Astrocyte (in vitro differentiated cells and primary cell): ENCODE measurements at regions not wholly inside any gene's neighbourhood (a gene's known extent, or its start where the extent isn't known, plus 50 kb on each side); places are given as distances from the start of the nearest gene placed in this dataset.
"Not testable (repeated sequence)": the region's sequence is repeated elsewhere in the genome, so short reads cannot be mapped to it uniquely, and the experiment has no call there.

Source experiments
- DNase-seq: peaks from one replicate; pipeline ENCODE4 v3.0.0-alpha.2; 2010; ENCODE audit warnings: low read depth
- FAIRE-seq: peaks from 2 replicates; lab custom pipeline; 2011; peaks lifted over from hg19 to GRCh38; lab: Jason Lieb, UNC
- H2AFZ ChIP-seq: 2 replicates; pipeline ENCODE4 v1.6.0; 2012; ENCODE audit warnings: low read depth, low read length, inconsistent platforms
- H3K27ac ChIP-seq: 2 replicates; pipeline ENCODE4 v1.5.1; 2011; ENCODE audit warnings: low read depth, low read length, inconsistent platforms
- H3K27me3 ChIP-seq: 2 replicates; pipeline ENCODE4 v1.6.0; 2011; ENCODE audit warnings: low read length, inconsistent platforms; ENCODE audit not compliant: insufficient read depth
- H3K36me3 ChIP-seq: 2 replicates; pipeline ENCODE4 v1.5.1; 2011; ENCODE audit warnings: low read length, inconsistent platforms; ENCODE audit not compliant: insufficient read depth
- H3K4me1 ChIP-seq: 2 replicates; pipeline ENCODE4 v1.5.1; 2011; ENCODE audit warnings: low read length, inconsistent platforms; ENCODE audit not compliant: insufficient read depth
- H3K4me2 ChIP-seq: 2 replicates; pipeline ENCODE4 v1.6.0; 2012; ENCODE audit warnings: low read length, inconsistent platforms
- H3K4me3 ChIP-seq: 2 replicates; pipeline ENCODE4 v1.5.1; 2011; ENCODE audit warnings: low read depth, mild to moderate bottlenecking, low read length, inconsistent platforms; ENCODE audit not compliant: insufficient read depth
- H3K79me2 ChIP-seq: 2 replicates; pipeline ENCODE4 v1.6.0; 2012; ENCODE audit warnings: mild to moderate bottlenecking, low read length, inconsistent platforms; ENCODE audit not compliant: insufficient read depth
- H3K9ac ChIP-seq: 2 replicates; pipeline ENCODE4 v1.6.0; 2012; ENCODE audit warnings: mild to moderate bottlenecking, low read length, inconsistent platforms
- H3K9me3 ChIP-seq: 2 replicates; pipeline ENCODE4 v1.5.1; 2012; ENCODE audit warnings: low read depth, mild to moderate bottlenecking, low read length, inconsistent platforms; ENCODE audit not compliant: insufficient read depth
- H4K20me1 ChIP-seq: 2 replicates; pipeline ENCODE4 v1.6.0; 2012; ENCODE audit warnings: low read length, inconsistent platforms; ENCODE audit not compliant: insufficient read depth
- H3K27ac Mint-ChIP-seq: one replicate; pipeline ENCODE4 v1.8.0; 2021; ENCODE audit warnings: mild to moderate bottlenecking, mixed read lengths; ENCODE audit not compliant: unreplicated experiment
- H3K27me3 Mint-ChIP-seq: one replicate; pipeline ENCODE4 v1.8.0; 2021; ENCODE audit warnings: low read depth, mixed read lengths; ENCODE audit not compliant: unreplicated experiment
- H3K36me3 Mint-ChIP-seq: one replicate; pipeline ENCODE4 v1.8.0; 2021; ENCODE audit warnings: low read depth, mixed read lengths; ENCODE audit not compliant: unreplicated experiment
- H3K4me1 Mint-ChIP-seq: one replicate; pipeline ENCODE4 v1.8.0; 2021; ENCODE audit warnings: low read depth, mixed read lengths; ENCODE audit not compliant: unreplicated experiment
- H3K4me3 Mint-ChIP-seq: one replicate; pipeline ENCODE4 v1.8.0; 2021; ENCODE audit warnings: mild to moderate bottlenecking, moderate library complexity, mixed read lengths; ENCODE audit not compliant: unreplicated experiment
- H3K9me3 Mint-ChIP-seq: one replicate; pipeline ENCODE4 v1.8.0; 2021; ENCODE audit warnings: mild to moderate bottlenecking, mixed read lengths; ENCODE audit not compliant: unreplicated experiment
- CTCF ChIP-seq: IDR thresholded peaks from 2 replicates; pipeline ENCODE4 v1.5.1; 2011; ENCODE audit warnings: low read depth, mild to moderate bottlenecking, inconsistent platforms, low read length, moderate library complexity; ENCODE audit not compliant: insufficient read depth
- EZH2 ChIP-seq: IDR thresholded peaks from 2 replicates; pipeline ENCODE4 v1.6.1; 2012; ENCODE audit warnings: mild to moderate bottlenecking, low read length, inconsistent platforms; ENCODE audit not compliant: insufficient read depth

GRCh38 chr2:44102790-44103562 lies 65.7 kb upstream of the PPM1B start:
- Mint-ChIP-seq H3K4me1 (peaks cover 13% of the 10 kb centered on the region), H3K27ac (no peak overlapping the region), H3K27me3 (no peaks in the 10 kb centered on the region), H3K36me3 (no peaks in the 10 kb centered on the region), H3K9me3 (peaks cover 3% of the 10 kb centered on the region), H3K4me3 (no peak overlapping the region)
- H3K79me2 ChIP-seq, result no peaks in the 10 kb centered on the region
- H3K27me3 ChIP-seq, result no peaks in the 10 kb centered on the region
- no peaks in the 10 kb centered on the region for H3K9me3 ChIP-seq
- no peaks in the 10 kb centered on the region for H4K20me1 ChIP-seq
- DNase-seq (no peak), FAIRE-seq (no peak)
- TF ChIP-seq EZH2 (no peak), CTCF (no peak)
- H3K9ac ChIP-seq, result no peak overlapping the region
- no peak overlapping the region for H3K27ac ChIP-seq
- H3K4me1 ChIP-seq, result peaks cover 13% of the 10 kb centered on the region
- no peaks in the 10 kb centered on the region for H3K36me3 ChIP-seq
- no peak overlapping the region for H3K4me2 ChIP-seq
- H3K4me3 ChIP-seq, result no peak overlapping the region
- H2AFZ ChIP-seq, result no peak overlapping the region

- H2AFZ ChIP-seq, result no peak overlapping the region
- H3K79me2 ChIP-seq, result no peaks in the 10 kb centered on the region
- H3K9me3 ChIP-seq, result no peaks in the 10 kb centered on the region
- H3K9ac ChIP-seq, result no peak overlapping the region
- no peaks in the 10 kb centered on the region for H4K20me1 ChIP-seq
- Mint-ChIP-seq H3K4me3 (no peak overlapping the region), H3K27ac (no peak overlapping the region), H3K4me1 (peaks cover 13% of the 10 kb centered on the region), H3K36me3 (no peaks in the 10 kb centered on the region), H3K9me3 (peaks cover 1% of the 10 kb centered on the region), H3K27me3 (no peaks in the 10 kb centered on the region)
- no peaks in the 10 kb centered on the region for H3K36me3 ChIP-seq
- no peak overlapping the region for H3K27ac ChIP-seq
- no peak overlapping the region for H3K4me2 ChIP-seq
- no peak for DNase-seq
- peaks cover 13% of the 10 kb centered on the region for H3K4me1 ChIP-seq
- H3K27me3 ChIP-seq, result no peaks in the 10 kb centered on the region
- no peak overlapping the region for H3K4me3 ChIP-seq
- no peak for FAIRE-seq
- TF ChIP-seq CTCF (no peak), EZH2 (no peak)
Measured at GRCh38 chr2:44103639-44104038, 65.0 kb upstream of the PPM1B start.

GRCh38 chr2:44104855-44105271 lies 63.8 kb upstream of the PPM1B start:
- Mint-ChIP-seq H3K4me1 (peaks cover 11% of the 10 kb centered on the region), H3K36me3 (no peaks in the 10 kb centered on the region), H3K9me3 (no peaks in the 10 kb centered on the region), H3K27me3 (no peaks in the 10 kb centered on the region), H3K4me3 (no peak overlapping the region), H3K27ac (no peak overlapping the region)
- Histone ChIP-seq H2AFZ (no peak overlapping the region), H3K9me3 (no peaks in the 10 kb centered on the region), H3K79me2 (no peaks in the 10 kb centered on the region), H3K27ac (no peak overlapping the region), H3K36me3 (no peaks in the 10 kb centered on the region), H3K4me2 (no peak overlapping the region), H3K27me3 (no peaks in the 10 kb centered on the region), H3K9ac (no peak overlapping the region), H3K4me1 (peaks cover 11% of the 10 kb centered on the region), H4K20me1 (no peaks in the 10 kb centered on the region), H3K4me3 (no peak overlapping the region)
- FAIRE-seq (no peak), DNase-seq (no peak)
- no peak for TF ChIP-seq EZH2
- TF ChIP-seq CTCF, result no peak

- not testable (repeated sequence) for H3K36me3 Mint-ChIP-seq, H3K27me3 Mint-ChIP-seq, H3K4me2 ChIP-seq, FAIRE-seq, H3K9ac ChIP-seq, H3K4me3 ChIP-seq, H2AFZ ChIP-seq, H3K27ac Mint-ChIP-seq, H3K79me2 ChIP-seq, H3K9me3 Mint-ChIP-seq, H4K20me1 ChIP-seq, H3K27me3 ChIP-seq, H3K36me3 ChIP-seq, H3K4me1 ChIP-seq, DNase-seq, H3K4me1 Mint-ChIP-seq, H3K9me3 ChIP-seq, H3K27ac ChIP-seq, H3K4me3 Mint-ChIP-seq
Measured at GRCh38 chr2:44106509-44106908, 62.2 kb upstream of the PPM1B start.
